Gastroesophageal sphincter (tissue), 4 donors: ENCODE measurements at regions not wholly inside any gene's neighbourhood (a gene's known extent, or its start where the extent isn't known, plus 50 kb on each side); places are given as distances from the start of the nearest gene placed in this dataset.

Experiments used
- ATAC-seq: fragments of 150-250 bp; one replicate; pipeline ENCODE4 v1.9.1; 2016; ENCODE audit warnings: mild to moderate bottlenecking, moderate library complexity
- H3K27ac ChIP-seq, 4 donors: fragments of 200-600 bp; sonication (generic) in 3 of 4; 1 replicate in 3 of 4; 2 replicates in 1 of 4; pipeline ENCODE4 v1.5.1; 2016 to 2019
- H3K27me3 ChIP-seq: fragments of 200-600 bp; sonication (generic); one replicate; pipeline ENCODE4 v1.5.1; 2019
- H3K36me3 ChIP-seq, 2 donors: fragments of 200-600 bp; sonication (generic); one replicate each; pipeline ENCODE4 v1.5.1; 2019; ENCODE audit warnings: control low read depth in 1 of 2
- H3K4me1 ChIP-seq, 3 donors: fragments of 200-600 bp; sonication (generic); 1 replicate in 2 of 3; 2 replicates in 1 of 3; pipeline ENCODE4 v1.5.1; 2016 to 2019; ENCODE audit warnings: control low read depth in 2 of 3
- H3K4me3 ChIP-seq, 2 donors: fragments of 200-600 bp; sonication (generic); one replicate each; pipeline ENCODE4 v1.5.1; 2019; ENCODE audit warnings: mild to moderate bottlenecking in 1 of 2, moderate library complexity in 1 of 2
- H3K9me3 ChIP-seq, 3 donors: fragments of 200-600 bp; sonication (generic); one replicate each; pipeline ENCODE4 v1.5.1; 2017 to 2019; ENCODE audit warnings: control low read depth in 2 of 3
- EP300 ChIP-seq: sonication (generic); formaldehyde crosslinking; IDR thresholded peaks from one replicate; pipeline ENCODE4 v1.6.1; 2017; ENCODE audit warnings: antibody characterized with exemption, mild to moderate bottlenecking
- POLR2A ChIP-seq, 2 donors: fragments of 450-650 bp; IDR thresholded peaks; one replicate each; pipeline ENCODE4 v1.6.1; 2017; ENCODE audit warnings: antibody characterized with exemption in 2 of 2, mild to moderate bottlenecking in 2 of 2, moderate library complexity in 1 of 2
- POLR2AphosphoS5 ChIP-seq: sonication (generic); formaldehyde crosslinking; IDR thresholded peaks from one replicate; pipeline ENCODE4 v1.6.1; 2017; ENCODE audit warnings: antibody characterized with exemption
- WGBS, 2 donors: methylation state at CpG; one replicate each; pipeline ENCODE4 v1.1.5; 2018; ENCODE audit warnings: low coverage in 1 of 2; 5-methylcytosine and 5-hydroxymethylcytosine counted together
- TF ChIP-seq, protein P1 (sequence below), 4 experiments: fragments of 200-600 bp in 2 of 4; fragments of 450-650 bp in 2 of 4; sonication (generic) in 1 of 4; IDR thresholded peaks; one replicate each; pipeline ENCODE4 v1.5.1; 2017 to 2019; ENCODE audit warnings: antibody characterized with exemption in 4 of 4, mild to moderate bottlenecking in 2 of 4, moderate library complexity in 2 of 4

DNA sequence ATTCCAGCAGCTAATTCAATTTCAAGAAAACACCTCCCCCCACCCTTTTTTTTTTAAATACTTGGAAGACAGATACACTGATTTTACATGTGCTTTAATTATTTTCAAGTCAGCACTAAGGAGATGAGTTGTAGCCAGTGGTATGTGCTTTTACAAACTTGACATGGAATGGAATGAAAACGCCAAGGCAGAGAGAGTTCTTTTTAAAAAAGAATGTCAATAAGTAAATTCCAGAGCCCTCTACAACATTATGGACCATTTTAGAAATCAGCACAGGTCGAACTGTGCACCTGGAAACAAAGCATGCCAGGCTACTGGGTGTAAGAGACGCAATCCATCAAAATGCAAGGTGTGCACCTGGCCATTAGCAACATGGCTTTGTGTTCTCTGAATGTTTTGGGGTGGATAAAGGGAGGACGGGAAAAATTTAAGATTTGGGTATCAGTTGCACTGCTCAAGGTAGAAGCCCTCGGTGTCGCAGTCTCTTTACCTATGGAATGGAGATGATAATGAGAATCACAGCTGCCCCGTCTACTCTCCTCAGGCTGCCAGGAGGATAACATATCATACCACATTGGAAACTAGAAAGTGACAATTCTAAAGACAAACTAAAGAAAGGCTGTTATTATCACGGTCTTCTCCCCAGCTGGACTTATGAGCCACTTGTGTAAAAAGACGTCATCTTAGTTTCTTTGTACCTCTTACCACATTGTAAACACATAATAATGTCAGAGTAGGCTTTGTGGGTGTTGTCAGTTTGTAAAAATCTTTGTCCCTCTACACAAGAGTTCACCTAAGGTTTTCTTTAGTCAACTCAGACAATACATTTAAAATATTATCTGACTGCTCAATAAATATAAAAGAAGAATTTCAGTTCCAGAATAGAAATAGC lies 107.4 kb upstream of the PRICKLE2 start:
- H3K27ac ChIP-seq, result peak overlapping the region in 2 of 4 donors; percentile 16 to 33

DNA sequence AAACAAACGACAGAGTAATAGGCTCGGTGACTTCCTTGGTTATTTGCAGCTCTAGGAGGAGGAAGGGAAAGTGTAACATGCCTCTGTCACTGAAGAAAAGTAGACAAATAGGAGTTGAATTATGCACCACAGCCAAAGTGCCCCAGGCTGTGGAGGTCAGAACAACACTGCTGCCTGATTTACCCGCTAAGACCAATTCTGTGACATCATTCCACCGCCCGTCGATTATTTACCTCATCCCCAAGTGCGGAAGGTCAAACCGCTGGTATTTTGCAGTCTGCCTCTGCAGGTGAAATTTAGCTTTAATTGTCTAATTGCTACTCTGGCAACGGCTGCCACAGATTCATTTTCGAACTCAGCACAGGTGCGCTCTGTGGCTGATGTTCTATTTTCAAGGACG lies 106.3 kb upstream of the PRICKLE2 start:
- 86 to 93% methylated on average over 12 of the region's 12 CpGs for WGBS, 2 donors
- H3K9me3 ChIP-seq, result no peaks in the 10 kb centered on the region
- no peaks in the 10 kb centered on the region for H3K36me3 ChIP-seq
- peaks cover 0 to 20% (median 0%) of the 10 kb centered on the region in 3 donors for H3K4me1 ChIP-seq
- H3K4me3 ChIP-seq, result no peak overlapping the region
- peak overlapping the region in 1 of 4 donors; percentile 33 for H3K27ac ChIP-seq
- no peak for ATAC-seq
- H3K27me3 ChIP-seq, result no peaks in the 10 kb centered on the region
- TF ChIP-seq POLR2AphosphoS5, result no peak
- TF ChIP-seq POLR2A (IDR thresholded peaks at IDR 0.05), result no peak
- TF ChIP-seq, protein P1, sequence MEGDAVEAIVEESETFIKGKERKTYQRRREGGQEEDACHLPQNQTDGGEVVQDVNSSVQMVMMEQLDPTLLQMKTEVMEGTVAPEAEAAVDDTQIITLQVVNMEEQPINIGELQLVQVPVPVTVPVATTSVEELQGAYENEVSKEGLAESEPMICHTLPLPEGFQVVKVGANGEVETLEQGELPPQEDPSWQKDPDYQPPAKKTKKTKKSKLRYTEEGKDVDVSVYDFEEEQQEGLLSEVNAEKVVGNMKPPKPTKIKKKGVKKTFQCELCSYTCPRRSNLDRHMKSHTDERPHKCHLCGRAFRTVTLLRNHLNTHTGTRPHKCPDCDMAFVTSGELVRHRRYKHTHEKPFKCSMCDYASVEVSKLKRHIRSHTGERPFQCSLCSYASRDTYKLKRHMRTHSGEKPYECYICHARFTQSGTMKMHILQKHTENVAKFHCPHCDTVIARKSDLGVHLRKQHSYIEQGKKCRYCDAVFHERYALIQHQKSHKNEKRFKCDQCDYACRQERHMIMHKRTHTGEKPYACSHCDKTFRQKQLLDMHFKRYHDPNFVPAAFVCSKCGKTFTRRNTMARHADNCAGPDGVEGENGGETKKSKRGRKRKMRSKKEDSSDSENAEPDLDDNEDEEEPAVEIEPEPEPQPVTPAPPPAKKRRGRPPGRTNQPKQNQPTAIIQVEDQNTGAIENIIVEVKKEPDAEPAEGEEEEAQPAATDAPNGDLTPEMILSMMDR (IDR thresholded peaks at IDR 0.05), result no peak
- TF ChIP-seq EP300, result no peak

More for the DNA sequence above, 107.4 kb upstream of the PRICKLE2 start:
- H3K4me3 ChIP-seq, result no peak overlapping the region
- peaks cover 0 to 16% (median 0%) of the 10 kb centered on the region in 3 donors for H3K4me1 ChIP-seq
- H3K27me3 ChIP-seq, result no peaks in the 10 kb centered on the region
- no peak for TF ChIP-seq POLR2AphosphoS5
- TF ChIP-seq, protein P1 (IDR thresholded peaks at IDR 0.05), result no peak
- TF ChIP-seq POLR2A (IDR thresholded peaks at IDR 0.05), result no peak
- TF ChIP-seq EP300, result no peak
- no peaks in the 10 kb centered on the region for H3K36me3 ChIP-seq
- ATAC-seq, result no peak
- no peaks in the 10 kb centered on the region for H3K9me3 ChIP-seq
- 67% methylated on average over 9 of the region's 9 CpGs for WGBS, 2 donors

DNA sequence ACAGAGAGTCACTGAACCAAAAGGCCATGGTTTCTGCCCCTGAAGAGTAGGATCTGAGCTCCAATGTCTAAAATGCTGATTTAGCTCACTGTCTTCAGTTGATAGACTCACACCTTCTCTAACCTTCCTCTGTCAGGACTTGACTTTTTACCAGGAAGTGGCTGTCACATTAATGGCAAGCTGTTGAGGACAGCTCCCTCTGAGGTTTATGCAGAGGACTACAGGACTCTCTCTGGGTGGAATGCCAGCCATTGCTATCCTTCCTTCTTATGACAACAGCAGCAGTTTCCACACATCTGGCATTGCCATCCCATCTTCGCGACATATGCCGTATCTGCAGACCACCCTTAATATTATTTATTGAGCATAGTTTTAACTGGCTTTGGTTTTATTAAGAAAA lies 103.8 kb upstream of the PRICKLE2 start:
- Histone ChIP-seq H3K4me1 (peaks cover 0 to 20% (median 0%) of the 10 kb centered on the region in 3 donors), H3K27ac (no peak overlapping the region), H3K36me3 (no peaks in the 10 kb centered on the region), H3K9me3 (no peaks in the 10 kb centered on the region), H3K27me3 (no peaks in the 10 kb centered on the region), H3K4me3 (no peak overlapping the region)
- 81 to 100% methylated on average over 3 of the region's 3 CpGs for WGBS, 2 donors
- ATAC-seq, result no peak
- no peak for TF ChIP-seq EP300
- no peak for TF ChIP-seq POLR2AphosphoS5
- no peak for TF ChIP-seq POLR2A (IDR thresholded peaks at IDR 0.05)
- TF ChIP-seq, protein P1 (IDR thresholded peaks at IDR 0.05), result no peak

DNA sequence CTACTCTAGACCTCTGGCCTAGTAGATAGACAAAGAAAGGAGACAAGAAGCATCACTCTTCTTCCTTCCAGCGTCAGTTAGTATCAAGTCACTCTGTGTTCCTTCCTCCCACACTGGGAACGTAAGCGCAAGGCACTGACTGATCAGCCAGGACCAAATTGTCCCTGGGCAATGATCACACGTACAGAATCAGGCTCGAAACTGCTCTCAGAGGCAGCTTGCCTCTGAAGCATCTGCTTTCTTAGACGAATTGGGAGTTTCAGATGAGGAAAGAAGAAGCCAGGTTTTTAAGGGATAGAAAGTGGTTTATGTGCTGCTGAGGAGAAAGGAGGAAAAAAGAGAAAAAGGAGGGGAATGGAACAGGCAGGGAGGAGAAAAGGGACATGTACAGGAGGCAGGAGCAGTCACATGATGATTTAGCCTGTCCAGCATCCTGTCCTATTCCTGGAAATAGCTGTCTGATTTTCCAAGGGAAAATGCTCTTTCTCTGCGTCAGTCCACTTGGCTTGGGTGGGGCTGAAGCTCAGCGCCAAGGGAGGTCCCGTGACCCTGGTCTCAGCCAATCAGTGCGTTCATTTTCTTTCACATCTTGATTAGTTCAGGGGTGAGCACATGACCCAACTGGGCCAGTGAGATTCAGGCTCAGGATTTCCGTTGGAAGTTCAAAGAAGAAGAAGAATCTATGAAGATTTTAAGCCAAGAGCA lies 102.0 kb upstream of the PRICKLE2 start:
- H3K27ac ChIP-seq, result peak overlapping the region; percentile 47 to 78 (median 69)
- no peaks in the 10 kb centered on the region for H3K27me3 ChIP-seq
- H3K4me1 ChIP-seq, result peaks cover 0 to 14% (median 0%) of the 10 kb centered on the region in 3 donors
- TF ChIP-seq POLR2AphosphoS5, result peak; percentile 19
- TF ChIP-seq, protein P1 (IDR thresholded peaks at IDR 0.05), result no peak
- TF ChIP-seq POLR2A (IDR thresholded peaks at IDR 0.05), result no peak
- TF ChIP-seq EP300, result no peak
- 57 to 79% methylated on average over 5 to 11 of the region's 11 CpGs for WGBS, 2 donors
- H3K9me3 ChIP-seq, result no peaks in the 10 kb centered on the region
- no peak overlapping the region for H3K4me3 ChIP-seq
- H3K36me3 ChIP-seq, result no peaks in the 10 kb centered on the region
- peak; percentile 92 for ATAC-seq
